SK-N-SH (cell line): ENCODE measurements at regions not wholly inside any gene's neighbourhood (a gene's known extent, or its start where the extent isn't known, plus 50 kb on each side); places are given as distances from the start of the nearest gene placed in this dataset.

ENCODE experiments used
- GABPA ChIP-seq: IDR thresholded peaks from 2 replicates; pipeline ENCODE4 v1.4.0; 2012; ENCODE audit warnings: low read depth, mild to moderate bottlenecking
- RFX5 ChIP-seq: IDR thresholded peaks from 2 replicates; pipeline ENCODE4 v1.6.1; 2012; ENCODE audit warnings: mild to moderate bottlenecking, improper control_type of control experiment, low read length
- SMC3 ChIP-seq: IDR thresholded peaks from 2 replicates; pipeline ENCODE4 v1.6.1; 2012; ENCODE audit warnings: low read depth, low read length, improper control_type of control experiment
- TF ChIP-seq, protein P1 (sequence below): fragments of 200-600 bp; sonication (generic); IDR thresholded peaks from 2 replicates; pipeline ENCODE4 v1.6.1; 2017; ENCODE audit warnings: antibody characterized with exemption, mild to moderate bottlenecking, moderate library complexity

DNA sequence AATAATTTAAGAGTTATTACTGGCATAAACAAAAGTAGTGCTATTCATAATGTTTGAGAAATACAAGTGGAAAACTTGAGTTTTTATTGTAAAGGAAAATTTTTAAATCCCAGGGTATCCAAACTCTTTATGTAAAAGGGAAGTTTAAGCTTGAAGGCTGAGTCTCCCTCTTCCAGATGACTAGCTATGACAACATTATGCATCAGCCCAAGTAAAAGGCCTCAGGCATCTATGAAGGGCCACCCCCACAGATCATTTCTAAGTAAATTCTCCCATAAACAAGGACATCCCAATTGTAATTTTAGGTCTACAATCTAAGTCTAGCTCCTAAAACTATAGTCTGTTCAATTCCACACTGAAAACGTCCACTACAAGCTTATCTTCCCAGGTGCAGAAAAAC, 166.2 kb upstream of the STEAP1 start:
- TF ChIP-seq GABPA (no peak), SMC3 (no peak), RFX5 (no peak)
- TF ChIP-seq, protein P1, sequence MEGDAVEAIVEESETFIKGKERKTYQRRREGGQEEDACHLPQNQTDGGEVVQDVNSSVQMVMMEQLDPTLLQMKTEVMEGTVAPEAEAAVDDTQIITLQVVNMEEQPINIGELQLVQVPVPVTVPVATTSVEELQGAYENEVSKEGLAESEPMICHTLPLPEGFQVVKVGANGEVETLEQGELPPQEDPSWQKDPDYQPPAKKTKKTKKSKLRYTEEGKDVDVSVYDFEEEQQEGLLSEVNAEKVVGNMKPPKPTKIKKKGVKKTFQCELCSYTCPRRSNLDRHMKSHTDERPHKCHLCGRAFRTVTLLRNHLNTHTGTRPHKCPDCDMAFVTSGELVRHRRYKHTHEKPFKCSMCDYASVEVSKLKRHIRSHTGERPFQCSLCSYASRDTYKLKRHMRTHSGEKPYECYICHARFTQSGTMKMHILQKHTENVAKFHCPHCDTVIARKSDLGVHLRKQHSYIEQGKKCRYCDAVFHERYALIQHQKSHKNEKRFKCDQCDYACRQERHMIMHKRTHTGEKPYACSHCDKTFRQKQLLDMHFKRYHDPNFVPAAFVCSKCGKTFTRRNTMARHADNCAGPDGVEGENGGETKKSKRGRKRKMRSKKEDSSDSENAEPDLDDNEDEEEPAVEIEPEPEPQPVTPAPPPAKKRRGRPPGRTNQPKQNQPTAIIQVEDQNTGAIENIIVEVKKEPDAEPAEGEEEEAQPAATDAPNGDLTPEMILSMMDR = no peak
